Endothelial cell of umbilical vein (primary cell): ENCODE measurements at regions not wholly inside any gene's neighbourhood (a gene's known extent, or its start where the extent isn't known, plus 50 kb on each side); places are given as distances from the start of the nearest gene placed in this dataset.

ENCODE experiments used
- BruUV-seq: library from RNA; stranded (reverse); fragments of 400-500 nt; replicated peaks from 2 replicates; lab custom pipeline; 2021; lab: Mats Ljungman, UMichigan
- CTCF ChIA-PET: fragments of 300-600, 350-600 bp; sonication (Branson Sonifier 250); formaldehyde crosslinking; loops from one replicate; lab custom pipeline; 2021; ENCODE audit warnings: antibody characterized with exemption, inconsistent platforms; lab: Charles Lee
- POLR2A ChIA-PET: fragments of 300-600, 350-600 bp; sonication (Branson Sonifier 250); formaldehyde crosslinking; loops from one replicate; lab custom pipeline; 2021; ENCODE audit warnings: antibody characterized with exemption, inconsistent platforms; lab: Charles Lee
- DNase-seq: peaks from one replicate; pipeline ENCODE4 v3.0.0-alpha.2; 2011; ENCODE audit warnings: low read depth, low spot score
- FAIRE-seq: peaks from 2 replicates; lab custom pipeline; 2011; peaks lifted over from hg19 to GRCh38; lab: Jason Lieb, UNC
- H2AFZ ChIP-seq: 2 replicates; pipeline ENCODE4 v1.6.0; 2012; ENCODE audit warnings: low read depth, low read length, control low read depth, inconsistent platforms
- H3K27ac ChIP-seq: 2 replicates; pipeline ENCODE4 v1.5.1; 2011; ENCODE audit warnings: low read depth, mild to moderate bottlenecking, control low read depth, low read length, moderate library complexity; ENCODE audit not compliant: insufficient read depth
- H3K27me3 ChIP-seq, 2 experiments: 2 replicates each; pipeline versions ENCODE4 v1.6.0 to v1.6.1; 2011; ENCODE audit warnings: low read length in 2 of 2, mixed read lengths in 1 of 2; ENCODE audit not compliant: control insufficient read depth in 2 of 2, insufficient read depth in 2 of 2
- H3K36me3 ChIP-seq, 2 experiments: 2 replicates in 1 of 2; 3 replicates in 1 of 2; pipeline ENCODE4 v1.5.1; 2011; ENCODE audit warnings: low read length in 2 of 2, mild to moderate bottlenecking in 1 of 2, moderate library complexity in 1 of 2; ENCODE audit not compliant: control insufficient read depth in 2 of 2, insufficient read depth in 2 of 2; ENCODE audit errors: extremely low read depth in 1 of 2
- H3K4me1 ChIP-seq: 3 replicates; pipeline ENCODE4 v1.5.1; 2011; ENCODE audit warnings: mild to moderate bottlenecking, low read length; ENCODE audit not compliant: control insufficient read depth, insufficient read depth; ENCODE audit errors: extremely low read depth
- H3K4me2 ChIP-seq: 2 replicates; pipeline ENCODE4 v1.6.1; 2011; ENCODE audit warnings: low read length, control low read depth, mixed read lengths; ENCODE audit not compliant: insufficient read depth
- H3K4me3 ChIP-seq, 3 experiments: fragments of 200-600 bp in 1 of 3; sonication (generic), shearing (Covaris generic) in 1 of 3; replicated peaks in 1 of 3; 2 replicates each; pipeline ENCODE4 v1.5.1; 2011 to 2016; ENCODE audit warnings: control low read depth in 3 of 3, low read length in 3 of 3, mild to moderate bottlenecking in 2 of 3, inconsistent platforms in 1 of 3, low read depth in 1 of 3, moderate library complexity in 1 of 3; ENCODE audit not compliant: insufficient read depth in 1 of 3
- H3K79me2 ChIP-seq: 2 replicates; pipeline ENCODE4 v1.6.0; 2012; ENCODE audit warnings: low read length, inconsistent platforms; ENCODE audit not compliant: control insufficient read depth, insufficient read depth
- H3K9ac ChIP-seq: replicated peaks from 2 replicates; pipeline ENCODE3; 2011; ENCODE audit warnings: low read length, control low read depth; ENCODE audit not compliant: insufficient read depth; ENCODE audit errors: extremely low read depth
- H3K9me1 ChIP-seq: replicated peaks from 3 replicates; pipeline ENCODE4 v1.6.0; 2011; ENCODE audit warnings: mild to moderate bottlenecking, low read length; ENCODE audit not compliant: control insufficient read depth, insufficient read depth; ENCODE audit errors: extremely low read depth
- H3K9me3 ChIP-seq: replicated peaks from 2 replicates; pipeline ENCODE4 v1.5.1; 2012; ENCODE audit warnings: low read length, inconsistent platforms; ENCODE audit not compliant: control insufficient read depth, insufficient read depth
- H4K20me1 ChIP-seq: replicated peaks from 2 replicates; pipeline ENCODE3; 2011; ENCODE audit warnings: mild to moderate bottlenecking, low read length; ENCODE audit not compliant: control insufficient read depth, insufficient read depth; ENCODE audit errors: extremely low read depth
- CTCF ChIP-seq, 2 donors: IDR thresholded peaks; 1 replicate in 1 of 2; 2 replicates in 1 of 2; pipeline ENCODE4 v1.5.1; 2011; ENCODE audit warnings: low read length in 2 of 2, mild to moderate bottlenecking in 2 of 2, moderate library complexity in 2 of 2, control low read depth in 1 of 2, inconsistent platforms in 1 of 2, low read depth in 1 of 2; ENCODE audit not compliant: insufficient read depth in 1 of 2; ENCODE audit errors: extremely low read depth in 1 of 2
- EZH2 ChIP-seq: IDR thresholded peaks from 2 replicates; pipeline ENCODE4 v1.6.1; 2012; ENCODE audit warnings: borderline replicate concordance, low read depth, mild to moderate bottlenecking, moderate library complexity, low read length, inconsistent platforms; ENCODE audit not compliant: severe bottlenecking
- FOS ChIP-seq: IDR thresholded peaks from 2 replicates; pipeline ENCODE4 v1.6.1; 2011; ENCODE audit warnings: mild to moderate bottlenecking, low read length, moderate library complexity, borderline replicate concordance; ENCODE audit not compliant: insufficient read depth
- GATA2 ChIP-seq: IDR thresholded peaks from 2 replicates; pipeline ENCODE4 v1.7.0; 2011; ENCODE audit warnings: low read depth, mild to moderate bottlenecking, moderate library complexity, mixed read lengths, low read length; ENCODE audit not compliant: insufficient read length, insufficient read depth
- JUN ChIP-seq: IDR thresholded peaks from 2 replicates; pipeline ENCODE4 v1.6.1; 2011; ENCODE audit warnings: borderline replicate concordance, low read depth; ENCODE audit not compliant: insufficient read length, insufficient read depth
- MAX ChIP-seq: IDR thresholded peaks from 2 replicates; pipeline ENCODE4 v1.6.1; 2011; ENCODE audit not compliant: insufficient read depth, insufficient read length
- MYC ChIP-seq: IDR thresholded peaks from one replicate; pipeline ENCODE4 v1.6.1; 2011; ENCODE audit warnings: mild to moderate bottlenecking, low read depth, low read length
- POLR2A ChIP-seq: IDR thresholded peaks from 2 replicates; pipeline ENCODE4 v1.6.1; 2012; ENCODE audit warnings: low read depth, mild to moderate bottlenecking, control low read depth, low read length
- POLR2AphosphoS5 ChIP-seq: IDR thresholded peaks from 2 replicates; pipeline ENCODE4 v1.6.1; 2012; ENCODE audit warnings: low read depth, mild to moderate bottlenecking, control low read depth, low read length, moderate library complexity; ENCODE audit not compliant: insufficient read depth
- dilution Hi-C: fragments of 300-500 bp; cut with MboI; formaldehyde crosslinking; loops from one replicate; pipeline ENCODE4 v1.15.0; 2019; ENCODE audit warnings: low sequenced_read_pairs; ENCODE audit not compliant: extremely low pct_ligation_motif_present
- intact Hi-C: fragments of 100-400 bp; cut with micrococcal nuclease; formaldehyde crosslinking; loops from one replicate; pipeline ENCODE4 v1.10.0; 2022

- no peaks in the 10 kb centered on the region for H3K4me1 ChIP-seq
- dilution Hi-C loops (no loop called here), intact Hi-C loops (no loop called here)
- H3K79me2 ChIP-seq = no peaks in the 10 kb centered on the region
- no peaks in the 10 kb centered on the region for H4K20me1 ChIP-seq
- no peak overlapping the region for H3K4me3 ChIP-seq
- no peak overlapping the region for H3K4me2 ChIP-seq
- POLR2A ChIA-PET = no interaction called here
- no peaks in the 10 kb centered on the region for H3K9me1 ChIP-seq
- H3K36me3 ChIP-seq = no peaks in the 10 kb centered on the region
- no peak overlapping the region for H3K9ac ChIP-seq
- no peak for FAIRE-seq
- no peak overlapping the region for H2AFZ ChIP-seq
- H3K9me3 ChIP-seq = no peaks in the 10 kb centered on the region
- H3K27ac ChIP-seq = no peak overlapping the region
- H3K27me3 ChIP-seq = peaks cover 38 to 42% of the 10 kb centered on the region in 2 experiments
- TF ChIP-seq MAX (no peak), JUN (no peak)
- no TSS peak for BruUV-seq
- CTCF ChIA-PET = interaction anchor here (0.8 to 3.6 kb wide), 9 partner anchors 10 to 360 kb away, joined by 3 to 16 read pairs (median 4); no protein-coding TSS in a partner anchor
- DNase-seq = no peak
Observed at GRCh38 chr17:49916854-49917515, 52.0 kb upstream of the DLX4 start.

- intact Hi-C loops (no loop called here), dilution Hi-C loops (no loop called here)
- H2AFZ ChIP-seq = no peak overlapping the region
- no peak for TF ChIP-seq JUN
- TF ChIP-seq POLR2A = no peak
- no peak for TF ChIP-seq GATA2
- TF ChIP-seq MYC = no peak
- no peak for TF ChIP-seq MAX
- TF ChIP-seq POLR2AphosphoS5 = no peak
- no peak for TF ChIP-seq FOS
- TF ChIP-seq CTCF (IDR thresholded peaks at IDR 0.05; ENCODE audit: extremely low read depth in 1 of 2, insufficient read depth in 1 of 2, low read depth in 1 of 2, low read length in 2 of 2) = no peak
- TF ChIP-seq EZH2 = no peak
- DNase-seq (no peak), FAIRE-seq (no peak)
- H3K4me1 ChIP-seq = no peaks in the 10 kb centered on the region
- no TSS peak for BruUV-seq
- no peak overlapping the region for H3K27ac ChIP-seq
- no peak overlapping the region for H3K4me2 ChIP-seq
- ChIA-PET POLR2A (no interaction called here), CTCF (interaction anchor here (1.2 to 2.8 kb wide), 5 partner anchors 9 to 80 kb away, joined by 3 to 9 read pairs (median 4); no protein-coding TSS in a partner anchor)
- peaks cover 28 to 33% of the 10 kb centered on the region in 2 experiments for H3K27me3 ChIP-seq
- H3K9ac ChIP-seq = no peak overlapping the region
- H3K9me3 ChIP-seq = no peaks in the 10 kb centered on the region
- H3K79me2 ChIP-seq = no peaks in the 10 kb centered on the region
- H3K36me3 ChIP-seq = no peaks in the 10 kb centered on the region
- H3K4me3 ChIP-seq = no peak overlapping the region
- H4K20me1 ChIP-seq = no peaks in the 10 kb centered on the region
- H3K9me1 ChIP-seq = no peaks in the 10 kb centered on the region
Observed at GRCh38 chr17:49918591-49918990, 50.4 kb upstream of the DLX4 start.
